HG03280 (cell line): ENCODE measurements at regions not wholly inside any gene's neighbourhood (a gene's known extent, or its start where the extent isn't known, plus 50 kb on each side); places are given as distances from the start of the nearest gene placed in this dataset.
"Not testable (repeated sequence)": the region's sequence is repeated elsewhere in the genome, so short reads cannot be mapped to it uniquely, and the experiment has no call there.

Source experiments
- ATAC-seq: cut with Tn5 transposase; IDR thresholded peaks from one replicate; pipeline ENCODE4 v1.9.1; 2021; ENCODE audit warnings: mild to moderate bottlenecking, moderate library complexity; ENCODE audit not compliant: unreplicated experiment

DNA sequence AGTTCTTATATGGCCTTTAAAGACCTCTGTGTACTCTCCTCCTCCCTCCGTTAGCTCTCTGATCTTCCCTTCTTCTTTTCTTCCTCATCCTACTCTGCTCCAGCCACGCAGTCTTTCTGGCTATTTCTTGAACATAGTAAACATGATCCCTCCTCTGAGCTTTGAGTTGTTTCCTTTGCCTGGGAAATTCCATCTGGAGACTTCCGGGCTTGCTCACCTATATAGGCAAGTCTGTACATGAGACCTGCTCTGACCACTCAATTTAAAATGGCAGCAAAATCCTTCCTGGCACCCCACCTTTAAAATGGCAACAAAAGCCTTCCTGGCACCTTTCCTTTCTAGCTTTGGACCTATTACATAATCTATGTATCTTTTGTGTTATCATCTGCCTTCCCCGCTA, 517.6 kb downstream of the TTLL7 start:
- ATAC-seq: not testable (repeated sequence)

DNA sequence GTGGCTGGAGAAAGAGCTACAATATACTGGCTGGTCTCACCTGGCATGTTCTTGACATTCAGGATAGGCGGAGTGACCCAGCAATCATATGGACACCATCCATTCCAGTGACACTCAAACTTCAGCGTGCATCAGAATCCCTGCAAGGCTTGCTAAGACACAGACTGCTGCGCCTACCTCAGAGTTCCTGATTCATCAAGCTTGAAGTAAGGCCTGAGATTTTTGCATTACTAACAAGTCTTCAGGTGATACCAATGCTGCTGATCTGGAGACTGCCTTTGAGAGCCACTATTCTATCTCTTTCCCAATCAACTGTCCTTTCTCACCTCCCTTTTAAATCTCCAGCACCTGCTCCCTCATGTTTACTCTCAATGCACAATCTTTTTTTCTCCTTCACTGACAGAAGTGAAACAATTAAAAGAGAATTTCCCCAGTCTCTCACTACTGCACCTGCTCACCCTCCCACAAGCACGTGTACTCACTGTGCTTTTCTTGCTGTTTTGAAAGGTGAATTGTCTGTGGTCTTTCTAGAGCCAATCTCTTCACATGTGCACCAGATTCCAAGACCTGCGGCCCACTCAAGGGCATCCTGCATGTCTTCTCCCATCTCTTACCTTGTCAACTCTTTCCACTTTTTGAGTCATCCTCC, 519.2 kb downstream of the TTLL7 start:
- peak; percentile 53 for ATAC-seq

DNA sequence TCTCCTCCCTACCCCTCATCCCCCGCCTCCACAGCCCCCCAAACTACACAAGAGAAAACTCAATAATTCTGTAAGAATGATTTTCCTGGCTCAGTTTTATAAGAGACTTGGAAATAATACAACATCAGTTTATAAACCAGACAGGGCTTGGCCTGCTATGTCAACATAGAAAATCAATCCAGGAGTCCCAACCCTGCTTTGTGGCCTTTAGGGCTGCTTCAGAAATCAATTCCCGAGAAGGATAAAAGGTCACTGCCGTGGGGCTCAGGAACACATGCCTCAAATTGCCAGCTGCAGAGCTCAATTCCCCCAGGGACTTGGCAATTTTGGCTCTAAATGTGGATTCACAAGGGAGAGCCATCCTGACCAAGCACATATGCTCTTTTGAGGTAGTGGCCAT, 520.8 kb downstream of the TTLL7 start:
- not testable (repeated sequence) for ATAC-seq

DNA sequence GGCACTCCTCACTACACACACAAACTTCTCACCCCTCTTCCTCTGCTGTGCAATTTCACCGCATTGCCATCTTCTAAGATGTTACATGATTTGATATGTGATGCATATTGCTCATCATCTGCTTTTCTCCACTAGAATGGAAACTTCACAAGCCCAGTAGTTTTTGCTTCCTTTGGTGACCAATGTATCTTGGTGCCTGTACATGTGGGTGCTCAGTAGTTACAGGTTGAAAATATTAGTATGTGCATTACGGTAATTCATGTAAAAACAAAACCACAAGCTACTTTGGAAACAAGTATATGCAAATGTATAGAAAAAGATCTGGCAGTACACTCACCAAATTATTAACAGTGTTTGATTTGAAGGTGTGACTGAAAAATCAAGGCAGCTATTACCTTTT, 522.4 kb downstream of the TTLL7 start:
- peak; percentile 49 for ATAC-seq

DNA sequence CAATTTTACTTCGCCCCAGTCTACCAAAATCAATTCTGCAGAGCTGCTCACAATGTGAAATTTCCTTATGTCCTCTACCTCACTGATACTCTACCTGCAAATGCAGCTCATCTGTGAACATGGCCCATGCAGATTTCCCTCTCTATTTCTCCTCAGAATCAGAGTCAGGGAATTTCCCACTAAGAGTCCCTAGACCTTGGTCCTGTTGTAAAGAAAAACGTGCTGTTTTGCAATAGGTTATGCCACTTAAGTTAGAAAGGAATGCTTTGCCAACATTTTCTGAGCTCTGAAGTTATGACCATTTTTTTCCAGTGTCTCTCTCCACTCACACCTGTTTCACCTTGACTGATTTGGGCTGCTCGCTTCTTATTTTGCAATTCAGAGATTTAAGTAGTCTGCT, 524.0 kb downstream of the TTLL7 start:
- not testable (repeated sequence) for ATAC-seq

DNA sequence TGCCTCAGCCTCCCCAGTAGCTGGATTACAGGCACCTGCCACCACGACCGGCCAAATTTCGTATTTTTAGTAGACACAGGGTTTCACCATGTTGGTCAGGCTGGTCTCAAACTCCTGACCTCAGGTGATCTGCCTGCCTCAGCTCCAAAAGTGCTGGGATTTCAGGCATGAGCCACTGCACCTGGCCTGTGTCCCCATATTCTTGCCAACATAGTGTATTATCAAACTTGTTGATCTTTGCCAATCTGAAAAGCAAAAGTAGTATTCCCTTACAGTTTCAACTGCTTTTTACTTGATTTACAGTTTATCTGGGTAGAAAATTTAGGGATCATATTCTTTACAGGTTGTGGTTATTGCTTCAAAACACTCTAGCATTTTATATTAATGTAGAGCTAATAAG, 524.9 kb downstream of the TTLL7 start:
- ATAC-seq: not testable (repeated sequence)

DNA sequence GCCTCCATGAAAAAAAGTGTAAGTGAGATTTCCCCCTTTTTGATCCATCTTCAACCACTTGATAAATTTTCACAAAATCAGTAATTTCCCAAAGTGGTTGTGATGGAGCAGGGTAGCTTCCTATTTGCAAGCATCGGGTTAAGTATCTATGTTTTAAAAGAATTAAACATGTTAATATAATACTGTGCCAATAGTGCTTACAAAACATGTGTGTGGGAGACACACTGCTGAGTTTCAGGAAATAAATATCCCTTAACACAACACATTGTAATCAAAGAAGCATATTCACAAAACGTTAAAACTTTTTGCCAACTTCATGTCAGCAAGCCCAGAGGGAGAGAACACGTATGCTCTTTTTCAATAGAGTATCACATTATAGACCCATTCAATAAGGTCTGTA, 526.9 kb downstream of the TTLL7 start:
- ATAC-seq: not testable (repeated sequence)

DNA sequence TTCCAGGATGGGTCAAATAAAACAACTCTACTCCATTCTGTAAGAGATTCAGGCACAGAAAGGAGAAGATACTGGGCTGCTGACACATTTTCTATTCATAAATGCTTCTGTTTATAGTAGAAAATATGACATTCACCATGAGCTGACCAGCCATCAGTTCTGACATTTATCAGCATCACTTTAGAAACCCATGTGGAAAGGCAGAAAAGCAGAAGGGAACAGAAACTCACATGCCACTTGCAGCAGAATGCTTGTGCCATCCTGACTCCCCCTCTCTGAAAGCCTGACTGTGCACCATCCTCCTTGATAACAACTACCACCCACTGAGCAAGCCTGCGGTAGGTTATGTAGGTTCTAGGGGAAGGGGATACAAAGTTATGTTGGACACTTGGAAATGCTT, 527.7 kb downstream of the TTLL7 start:
- ATAC-seq: not testable (repeated sequence)

DNA sequence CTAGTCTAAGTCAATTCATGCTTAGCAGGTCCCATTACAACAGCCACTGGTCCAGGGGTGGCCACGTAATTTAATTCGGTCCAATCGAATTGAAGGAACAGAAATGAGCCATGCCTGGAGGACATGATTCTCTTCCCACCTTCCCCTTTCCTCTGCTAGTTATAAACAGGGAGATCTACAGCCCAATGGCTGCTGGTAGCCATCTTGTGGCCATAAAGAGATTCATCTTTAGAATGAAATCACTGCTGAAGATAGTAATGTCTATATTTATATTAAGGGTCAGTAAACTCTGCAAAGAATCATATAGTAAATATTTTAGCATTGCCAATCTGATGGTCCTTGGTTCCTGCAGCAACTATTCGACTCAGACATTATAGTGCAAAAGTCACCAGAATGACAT, 530.6 kb downstream of the TTLL7 start:
- ATAC-seq: not testable (repeated sequence)

DNA sequence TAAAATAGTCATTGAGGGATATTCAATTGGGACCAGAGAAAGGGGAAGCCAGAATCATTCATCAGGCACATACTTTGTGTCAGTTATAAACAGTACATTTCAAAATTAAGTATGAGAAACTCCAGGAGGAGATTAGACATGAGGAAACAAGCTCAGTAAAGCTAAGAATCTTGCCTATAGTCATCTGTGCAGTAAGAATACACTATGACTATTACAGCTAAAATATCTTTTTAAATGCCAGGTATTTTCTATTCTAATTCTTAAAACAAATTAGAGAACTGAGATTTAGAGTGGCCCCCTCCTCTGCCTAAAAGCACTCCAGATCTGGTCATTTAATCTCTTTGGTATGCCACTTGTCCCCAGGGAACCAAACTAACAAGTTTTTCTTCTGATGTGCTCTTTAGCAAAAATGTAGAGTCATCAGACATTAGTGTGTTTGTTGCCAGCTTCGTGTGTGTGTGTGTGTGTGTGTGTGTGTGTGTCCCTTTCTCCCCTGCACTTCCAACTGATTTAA, 541.1 kb downstream of the TTLL7 start:
- ATAC-seq: not testable (repeated sequence)

DNA sequence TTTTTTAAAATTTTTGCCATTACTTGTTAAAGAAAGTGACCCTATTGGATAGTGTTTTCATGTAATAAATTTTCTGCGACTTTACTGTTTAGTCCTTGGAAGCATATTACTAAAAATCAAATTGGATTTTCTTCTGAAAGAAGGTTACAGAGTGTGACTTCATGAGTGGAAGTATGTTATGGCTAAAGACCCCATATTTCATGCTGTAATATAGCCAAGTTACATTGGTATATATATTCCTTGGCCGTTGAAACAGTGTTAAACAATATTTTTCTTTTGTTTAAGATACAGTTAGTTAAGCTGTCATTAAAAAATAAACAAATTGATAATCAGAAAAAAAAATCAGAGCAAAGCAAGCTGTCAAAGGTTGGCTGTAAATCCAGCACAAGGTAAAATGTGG, 541.7 kb downstream of the TTLL7 start:
- ATAC-seq: not testable (repeated sequence)

DNA sequence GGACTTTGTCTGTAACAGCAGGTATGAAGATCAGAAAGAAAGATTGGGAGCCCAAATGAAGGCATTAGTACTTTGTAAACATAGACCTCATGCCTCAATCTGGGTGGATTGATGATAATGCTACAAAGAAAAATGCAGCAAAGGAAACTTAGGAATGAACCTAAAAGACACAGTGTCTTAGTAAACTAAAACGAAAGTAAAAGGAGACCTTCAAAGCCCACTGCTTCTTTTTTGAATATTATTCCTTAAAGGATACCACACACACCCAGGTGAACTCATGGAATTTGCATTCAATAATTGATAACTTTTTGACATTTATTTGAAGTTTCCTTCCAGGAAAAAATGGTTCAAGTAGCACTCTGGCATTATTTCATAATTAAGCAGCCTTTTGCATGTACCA, 543.2 kb downstream of the TTLL7 start:
- ATAC-seq: not testable (repeated sequence)

DNA sequence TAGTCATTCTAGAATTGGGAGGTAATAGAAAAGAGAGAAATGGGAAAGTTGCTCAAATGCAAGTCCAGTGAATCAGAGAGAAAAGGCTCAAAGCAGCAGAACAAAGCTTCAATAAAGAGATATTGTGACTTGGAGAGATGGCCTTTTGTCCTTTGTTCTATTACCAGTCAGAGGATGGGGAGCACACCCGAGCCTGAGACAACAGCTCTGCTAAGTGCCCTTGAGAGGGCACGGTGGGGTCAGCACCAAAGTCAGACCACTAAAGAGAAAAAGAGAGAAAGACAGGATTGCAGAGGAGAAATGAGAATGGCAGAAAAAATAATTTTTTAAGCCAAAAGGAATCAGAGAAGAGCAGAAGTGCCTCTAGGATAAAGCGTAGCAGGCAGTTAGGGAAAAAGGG, 553.1 kb downstream of the TTLL7 start:
- ATAC-seq: not testable (repeated sequence)

DNA sequence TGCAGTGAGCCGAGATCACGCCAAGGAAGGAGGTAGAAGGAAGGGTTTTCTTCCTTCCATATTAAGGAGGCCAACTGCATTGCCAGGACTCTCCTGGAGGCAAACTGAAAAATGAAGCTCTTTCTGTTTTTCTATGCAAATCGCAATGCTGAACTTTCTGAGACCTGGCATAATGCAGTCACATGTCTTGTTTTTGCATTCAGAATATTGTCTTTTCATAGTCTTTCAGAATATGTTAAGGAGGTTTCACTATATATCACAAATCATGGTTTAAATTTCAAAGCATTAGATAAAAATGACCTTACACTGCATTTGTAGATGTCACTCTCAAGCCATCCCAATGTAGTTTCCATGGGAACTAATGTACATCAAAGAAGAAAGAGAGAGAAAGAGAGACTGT, 556.5 kb downstream of the TTLL7 start:
- ATAC-seq: not testable (repeated sequence)

DNA sequence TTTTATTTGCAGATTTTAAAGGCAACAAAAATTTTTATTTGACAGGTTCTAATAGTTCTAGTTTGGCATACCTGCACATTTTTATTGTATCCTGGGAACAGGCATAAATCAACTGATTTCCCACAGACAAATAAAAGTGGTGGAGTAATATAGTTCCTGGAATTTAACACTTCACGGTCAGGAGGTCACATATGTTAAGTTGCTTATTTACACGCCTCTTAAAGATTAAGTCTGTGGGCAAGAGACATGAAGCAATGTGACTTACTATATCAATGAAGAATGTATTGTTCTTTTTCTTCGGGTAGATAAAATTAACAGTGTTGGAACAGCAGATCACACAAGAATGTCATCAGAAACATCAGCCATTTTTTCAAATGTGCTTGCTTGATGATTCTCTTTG, 558.3 kb downstream of the TTLL7 start:
- ATAC-seq: not testable (repeated sequence)

DNA sequence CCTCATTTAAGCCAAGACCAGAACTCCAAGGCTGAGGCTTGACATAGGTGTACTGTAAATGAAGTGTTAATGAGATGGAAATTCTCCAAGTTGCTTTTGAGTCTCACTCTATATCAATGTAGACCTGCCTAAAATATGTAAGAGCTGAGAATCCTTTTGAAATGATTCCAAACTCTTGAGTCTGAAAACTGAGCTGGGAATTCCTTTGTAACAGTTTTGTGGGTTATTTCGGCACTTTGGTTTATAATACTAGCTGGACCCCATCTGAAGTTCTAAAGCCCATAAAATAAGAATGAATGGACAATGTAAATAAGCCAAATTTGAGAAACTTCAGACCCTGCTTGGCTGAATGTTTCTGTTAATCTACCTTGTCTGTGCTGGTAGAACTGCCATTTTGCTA, 558.9 kb downstream of the TTLL7 start:
- not testable (repeated sequence) for ATAC-seq

DNA sequence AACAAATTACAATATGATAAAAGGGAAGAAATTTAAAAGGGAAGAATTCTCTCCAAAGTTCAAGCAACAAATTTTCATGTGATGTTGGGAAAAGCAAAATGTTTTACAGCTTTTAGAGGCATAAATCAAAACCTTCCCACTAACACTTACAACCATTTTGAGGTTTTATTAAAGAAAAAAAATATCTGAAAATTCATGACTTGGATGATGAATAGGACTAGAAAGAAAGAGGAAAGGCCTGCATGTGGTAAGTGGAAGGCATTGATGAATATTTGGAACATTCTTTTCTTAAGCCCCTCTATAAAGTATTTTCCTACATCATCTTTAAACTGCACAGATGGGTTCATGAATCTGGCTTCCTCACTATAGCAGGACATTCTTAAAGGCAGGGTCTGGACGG, 560.6 kb downstream of the TTLL7 start:
- ATAC-seq: not testable (repeated sequence)

DNA sequence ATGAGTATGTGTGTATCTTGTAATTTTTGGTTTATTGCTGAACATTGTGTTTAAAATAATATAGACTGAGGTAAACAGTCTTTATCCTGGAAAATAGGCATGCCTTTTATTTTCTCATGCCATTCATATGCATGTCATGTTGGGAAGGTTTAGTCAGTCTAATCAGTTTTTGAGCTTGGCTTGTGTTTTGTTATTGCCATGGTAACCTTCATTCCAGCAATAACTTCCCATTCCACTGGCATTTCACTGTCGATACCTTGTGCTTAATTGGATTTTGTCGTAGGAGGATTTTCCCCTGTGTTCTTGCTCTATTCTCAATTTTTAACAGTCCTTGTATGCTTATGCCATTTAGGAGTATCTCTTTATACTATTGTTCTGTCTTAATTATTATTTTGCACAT, 563.6 kb downstream of the TTLL7 start:
- not testable (repeated sequence) for ATAC-seq

DNA sequence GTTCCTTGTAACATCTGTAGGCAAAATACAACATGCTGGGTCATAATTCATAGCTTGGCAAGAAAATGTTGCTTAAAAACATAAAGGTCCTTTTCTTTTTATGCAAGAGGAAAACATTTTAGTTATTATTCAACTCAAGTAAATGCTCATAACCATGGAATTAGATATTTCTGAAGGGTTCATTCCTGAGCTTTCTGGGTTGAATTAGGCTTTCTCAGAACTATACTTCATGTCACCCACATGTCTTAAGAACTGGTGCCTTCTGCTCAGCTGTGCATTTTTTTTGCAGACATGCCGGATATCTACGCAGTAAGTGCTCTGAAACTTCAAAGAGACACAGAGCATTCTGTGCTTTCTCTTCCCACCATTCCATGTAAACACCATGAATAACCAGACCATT, 571.4 kb downstream of the TTLL7 start:
- not testable (repeated sequence) for ATAC-seq

DNA sequence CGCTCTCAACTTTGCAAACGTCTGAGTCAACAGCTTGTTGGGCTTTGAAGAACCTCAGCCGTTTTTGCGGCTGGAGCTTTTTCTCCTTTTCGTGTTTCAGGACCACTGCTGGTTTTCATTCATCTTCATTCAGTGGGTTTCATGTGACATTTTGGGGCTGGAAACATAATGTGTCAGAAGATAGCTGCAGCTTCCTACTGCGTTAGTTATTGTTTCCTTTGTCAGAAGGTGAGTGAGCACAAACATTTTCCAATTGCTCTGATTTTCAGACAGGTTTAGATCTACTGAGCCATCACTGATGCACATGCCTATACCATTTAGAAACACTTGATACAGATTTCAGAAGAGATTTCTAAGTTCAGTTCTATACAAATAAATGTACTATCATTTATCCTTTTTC, 575.5 kb downstream of the TTLL7 start:
- not testable (repeated sequence) for ATAC-seq

DNA sequence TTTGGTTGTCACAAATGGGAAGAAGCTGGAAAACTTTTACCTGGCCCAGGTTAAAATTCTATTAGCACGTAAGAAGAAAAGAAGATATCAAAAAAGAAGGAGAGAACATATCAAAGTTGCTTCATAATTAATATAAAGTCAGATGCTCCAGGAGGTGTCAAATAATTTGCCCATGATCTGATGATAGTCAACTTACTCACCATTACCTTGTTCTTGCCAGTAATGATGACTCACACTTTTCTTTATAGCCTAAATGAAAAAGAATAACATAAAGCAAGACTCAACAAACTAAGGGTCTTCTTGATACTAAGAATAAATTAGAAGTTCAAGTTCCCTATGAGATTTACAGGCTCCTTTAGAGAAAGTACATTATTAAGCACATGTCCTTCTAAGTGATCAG, 580.4 kb downstream of the TTLL7 start:
- no peak for ATAC-seq

DNA sequence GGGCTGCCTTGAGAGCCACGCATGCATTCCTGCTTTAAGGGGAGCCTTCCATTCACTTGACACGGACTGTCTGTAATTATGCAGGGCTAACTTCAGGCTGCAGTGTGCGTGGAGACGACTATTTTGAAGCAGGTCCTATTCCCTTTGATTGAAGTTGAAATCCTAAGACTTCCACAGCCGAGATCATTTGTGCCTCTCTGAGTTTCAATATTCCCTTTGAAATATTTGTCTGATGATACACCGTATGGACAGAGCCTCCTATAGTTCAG, 585.2 kb downstream of the TTLL7 start:
- ATAC-seq: not testable (repeated sequence)

DNA sequence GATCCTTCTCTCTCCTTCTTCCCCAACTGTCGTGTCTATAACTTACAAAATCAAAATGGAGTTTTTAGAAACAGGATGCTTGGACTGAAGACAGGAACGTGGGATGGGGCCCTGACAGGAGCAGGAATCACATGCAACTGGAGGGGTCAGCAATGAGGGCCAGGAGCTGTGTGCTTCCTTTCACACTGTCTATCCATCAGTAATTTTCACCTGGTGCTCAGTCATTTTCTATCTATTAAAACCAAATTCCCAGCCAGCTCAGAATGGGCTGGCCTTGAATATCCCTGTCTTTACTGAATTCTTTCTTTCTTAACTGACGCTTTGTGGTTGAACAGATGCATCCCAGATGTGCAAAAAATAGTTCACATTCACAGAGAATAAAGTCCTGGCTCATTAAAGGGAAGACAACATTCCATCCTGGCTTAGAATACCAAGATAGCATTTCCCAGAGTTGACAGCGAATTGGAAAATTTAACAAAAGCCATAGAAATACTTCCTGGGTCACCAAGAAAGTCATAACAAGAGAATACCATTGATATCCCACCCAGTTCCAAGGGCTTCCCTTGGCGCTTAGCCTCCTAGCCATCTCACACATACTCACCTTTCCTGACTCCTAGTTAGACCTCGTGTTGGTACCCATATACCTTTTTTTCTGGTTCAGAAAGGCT, 588.1 kb downstream of the TTLL7 start:
- not testable (repeated sequence) for ATAC-seq
